HG03354 (cell line): ENCODE measurements at regions not wholly inside any gene's neighbourhood (a gene's known extent, or its start where the extent isn't known, plus 50 kb on each side); places are given as distances from the start of the nearest gene placed in this dataset.

Experiments
- ATAC-seq: cut with Tn5 transposase; IDR thresholded peaks from one replicate; pipeline ENCODE4 v1.9.1; 2021; ENCODE audit warnings: mild to moderate bottlenecking; ENCODE audit not compliant: unreplicated experiment, poor library complexity, severe bottlenecking

DNA sequence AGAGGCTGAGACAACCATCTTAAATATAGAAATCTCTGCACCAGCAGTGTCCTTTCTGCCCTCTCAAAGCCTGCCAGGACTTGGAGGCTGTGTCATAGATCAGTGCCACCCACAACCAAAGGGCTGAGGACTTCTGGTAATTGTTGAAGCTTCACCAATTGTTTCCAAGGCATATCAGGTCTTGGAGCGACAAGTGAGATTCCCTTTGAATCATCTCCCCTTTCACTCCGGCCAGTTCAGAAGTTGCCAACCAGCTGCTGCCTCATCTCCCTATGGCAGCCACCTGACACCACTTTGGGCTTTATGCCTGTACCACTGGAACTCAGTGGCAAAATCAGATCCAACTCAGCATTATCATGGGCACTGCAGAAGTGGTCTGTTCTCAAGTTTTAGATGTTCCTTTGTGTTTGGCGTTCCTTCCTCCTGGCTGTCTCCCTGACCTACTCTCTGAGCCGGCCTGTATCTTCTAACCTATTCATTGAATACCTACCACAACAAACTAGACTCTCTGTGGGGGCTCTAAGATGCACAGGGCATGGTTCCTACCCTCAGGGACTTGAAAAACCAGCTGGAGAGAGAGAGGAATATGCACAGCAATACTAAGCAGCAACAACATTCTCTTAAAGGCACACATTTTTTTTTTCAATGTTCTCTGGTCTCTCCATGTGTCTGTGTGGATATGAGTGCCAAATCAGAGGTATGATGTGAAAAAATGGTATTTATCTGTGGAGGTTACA is 90.8 kb upstream of the PFN2 start:
- ATAC-seq: no peak

DNA sequence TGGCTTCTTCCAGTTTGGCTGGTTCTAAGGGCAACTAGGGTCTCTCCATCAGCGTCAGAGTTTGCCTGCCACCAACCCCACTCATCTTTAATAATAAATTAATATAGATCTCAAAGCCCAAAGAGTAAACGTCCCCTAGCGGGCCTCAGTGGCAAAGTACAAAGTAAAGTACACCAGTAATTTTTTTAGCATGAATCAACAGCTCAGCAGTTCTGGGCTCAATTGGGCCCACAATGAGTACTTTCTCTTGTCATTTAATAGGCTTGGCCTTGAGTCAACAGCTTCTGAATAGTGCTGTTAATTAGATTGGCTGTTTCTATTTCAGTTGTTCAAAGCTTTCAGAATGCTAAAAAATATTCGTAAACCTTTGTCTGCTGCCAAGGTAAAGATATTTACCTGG is 89.0 kb upstream of the PFN2 start:
- no peak for ATAC-seq

DNA sequence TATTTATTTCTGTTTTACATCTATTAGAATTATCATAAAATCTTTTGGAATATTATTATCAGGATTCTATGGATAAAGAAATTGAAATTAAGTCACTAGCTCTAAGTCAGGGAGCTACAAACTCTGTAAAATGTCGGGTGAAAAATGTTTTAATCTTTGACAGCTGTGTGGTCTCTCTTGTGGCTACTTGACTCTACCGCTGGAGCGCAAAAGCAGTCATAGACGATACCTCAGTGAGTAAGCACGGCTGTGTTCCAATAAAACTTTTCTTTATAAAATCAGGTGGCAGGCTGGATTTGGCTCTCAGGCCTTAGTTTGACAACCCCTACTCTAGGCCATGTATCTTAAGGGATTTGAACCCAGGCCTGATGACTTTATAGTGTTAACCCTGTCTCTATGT is 88.5 kb upstream of the PFN2 start:
- ATAC-seq: no peak

DNA sequence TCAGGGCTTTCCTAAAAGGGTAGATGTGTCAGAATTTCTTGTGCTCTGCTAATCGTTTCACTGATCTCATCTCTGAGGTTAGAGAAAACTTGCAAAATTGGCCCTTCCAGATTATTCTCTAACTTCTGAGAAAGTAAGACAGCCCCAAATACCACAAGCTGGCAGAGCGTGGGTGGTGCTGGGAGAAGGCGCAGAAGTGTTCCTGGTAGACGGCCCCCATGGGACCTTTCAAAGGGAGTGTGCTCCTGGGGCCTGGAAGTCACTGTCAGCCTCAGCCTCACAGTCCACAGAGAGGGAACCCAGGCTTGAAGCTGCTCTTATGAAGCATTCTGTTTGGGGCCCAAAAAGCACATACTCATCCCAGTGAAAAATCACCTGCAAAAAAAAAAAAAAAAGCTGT is 86.5 kb upstream of the PFN2 start:
- no peak for ATAC-seq

DNA sequence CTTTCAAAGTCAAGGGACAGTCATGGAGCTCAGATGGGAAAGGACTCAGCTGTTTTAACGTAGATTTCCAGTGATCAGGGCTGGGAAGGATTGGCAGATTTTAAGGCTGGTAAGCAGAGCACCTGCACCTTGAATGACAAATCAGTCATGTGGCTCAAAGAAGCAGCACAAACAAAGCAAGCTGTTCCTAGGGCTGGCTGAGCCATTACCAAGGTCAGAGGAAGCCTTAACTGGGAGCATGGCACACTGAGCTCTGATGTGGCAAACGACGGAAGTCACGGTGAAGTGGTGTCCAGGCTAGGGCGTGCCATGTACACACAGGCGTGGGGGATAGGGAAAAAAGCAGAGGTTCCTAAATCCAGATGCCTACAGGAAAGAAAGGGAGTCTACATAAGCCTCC is 84.6 kb upstream of the PFN2 start:
- ATAC-seq: no peak

DNA sequence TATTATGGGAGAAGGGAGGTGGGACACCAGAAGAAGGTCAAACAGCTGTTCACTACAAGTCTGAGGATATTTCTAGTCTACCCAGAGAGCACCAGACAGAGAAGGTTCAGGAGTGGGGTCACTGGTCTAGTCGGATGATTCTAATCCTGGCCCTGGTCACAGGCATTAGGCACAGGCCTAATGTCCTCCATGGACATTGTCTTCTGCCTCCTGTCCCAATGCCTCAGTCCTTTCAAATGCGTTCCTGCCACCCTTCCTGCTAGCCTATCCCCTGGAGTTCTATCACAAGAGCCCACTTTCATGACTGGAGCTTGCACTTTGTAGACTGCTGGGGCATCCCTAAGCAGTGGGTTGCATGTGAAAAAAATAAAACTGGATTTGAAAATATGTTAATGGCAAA is 83.9 kb upstream of the PFN2 start:
- ATAC-seq: no peak

DNA sequence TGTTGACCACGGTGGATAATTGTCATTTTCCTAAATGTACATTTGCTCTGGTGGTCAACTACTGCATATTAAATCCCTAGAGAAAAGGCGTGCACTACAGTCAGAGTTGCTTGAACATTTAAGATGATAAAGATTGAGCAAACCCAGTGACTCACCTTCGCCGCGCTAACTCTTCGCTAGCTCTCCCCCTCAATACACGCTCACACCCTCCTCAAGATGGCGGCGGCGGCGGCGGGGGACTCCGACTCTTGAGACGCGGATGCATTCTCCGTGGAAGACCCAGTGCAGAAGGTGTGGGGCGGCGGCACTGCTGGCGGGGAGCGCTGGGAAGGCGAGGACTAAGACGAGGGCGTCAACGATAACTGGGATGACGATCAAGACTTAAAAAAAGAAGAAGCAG is 79.8 kb upstream of the PFN2 start:
- no peak for ATAC-seq

DNA sequence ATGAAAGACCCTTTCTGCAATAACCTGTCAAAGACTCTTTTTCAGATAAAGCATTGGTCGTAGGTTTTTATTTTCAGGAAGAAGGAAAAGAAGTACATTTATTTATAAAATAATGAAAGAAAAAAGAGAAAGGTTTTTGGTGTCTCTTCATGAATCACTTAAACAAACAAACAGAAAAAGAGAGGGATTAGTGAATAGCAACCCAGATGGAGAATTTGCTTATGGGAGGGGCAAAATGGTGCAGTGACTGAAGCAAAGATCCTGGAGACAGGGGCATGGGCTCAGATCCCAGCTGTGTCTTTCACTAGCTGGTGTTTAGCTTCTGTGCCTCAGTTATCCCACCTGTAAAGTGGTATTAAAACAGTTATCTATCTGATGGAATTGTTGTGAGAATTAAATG is 78.6 kb upstream of the PFN2 start:
- ATAC-seq: no peak

DNA sequence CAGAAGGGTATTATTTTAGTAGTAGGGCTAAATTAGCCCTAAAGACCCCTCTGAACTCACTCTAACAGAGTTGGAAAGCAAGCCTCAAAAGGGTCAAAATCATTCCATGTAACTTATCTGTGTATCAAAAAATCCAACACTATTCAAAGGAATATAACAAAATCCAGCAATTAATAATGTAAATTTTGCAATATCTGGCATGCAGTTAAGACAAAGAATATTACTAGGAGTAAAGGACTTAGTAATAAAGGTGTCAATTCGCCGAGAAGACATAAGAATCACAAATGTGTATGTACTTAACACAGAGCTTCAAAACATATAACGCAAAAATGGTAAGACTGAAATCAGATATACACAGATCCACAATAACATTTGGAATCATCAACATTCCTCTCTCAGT is 71.2 kb upstream of the PFN2 start:
- ATAC-seq: no peak

DNA sequence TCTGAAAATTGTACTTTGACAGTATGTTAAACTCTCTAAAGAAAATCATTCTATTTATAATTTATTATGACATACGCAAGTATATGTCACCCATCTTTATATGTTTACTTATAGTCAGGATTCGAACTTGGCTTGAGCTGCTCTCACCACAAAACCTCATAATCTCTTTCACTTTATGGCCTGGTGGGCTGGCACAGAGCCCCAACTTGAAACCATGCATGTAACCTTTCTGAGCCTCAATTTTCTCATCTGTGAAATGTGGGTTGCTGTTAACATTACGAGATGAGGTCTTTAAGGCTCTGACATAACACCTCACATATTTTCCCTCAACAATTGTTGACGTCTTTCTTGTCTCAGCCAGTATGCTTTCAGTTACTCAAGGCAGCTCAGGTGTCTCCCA is 69.4 kb upstream of the PFN2 start:
- no peak for ATAC-seq

DNA sequence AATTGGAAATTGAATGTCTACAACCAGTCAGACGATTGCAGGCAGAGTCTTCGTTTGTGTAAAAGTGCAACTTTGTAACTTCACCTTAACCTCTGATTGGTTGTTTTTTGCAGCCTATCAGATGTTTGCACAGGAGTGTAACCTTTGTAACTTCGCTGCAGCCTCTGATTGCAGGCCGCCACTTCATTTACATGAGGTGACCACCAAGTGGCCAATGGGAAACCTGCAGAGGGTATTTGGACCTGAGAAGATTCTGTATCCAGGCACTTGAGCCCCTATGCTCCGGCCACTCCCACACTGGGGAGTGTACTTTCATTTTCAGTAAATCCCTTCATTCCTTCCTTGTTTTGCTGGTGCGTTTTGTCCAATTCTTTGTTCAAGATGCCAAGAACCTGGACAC is 68.1 kb upstream of the PFN2 start:
- ATAC-seq: no peak

DNA sequence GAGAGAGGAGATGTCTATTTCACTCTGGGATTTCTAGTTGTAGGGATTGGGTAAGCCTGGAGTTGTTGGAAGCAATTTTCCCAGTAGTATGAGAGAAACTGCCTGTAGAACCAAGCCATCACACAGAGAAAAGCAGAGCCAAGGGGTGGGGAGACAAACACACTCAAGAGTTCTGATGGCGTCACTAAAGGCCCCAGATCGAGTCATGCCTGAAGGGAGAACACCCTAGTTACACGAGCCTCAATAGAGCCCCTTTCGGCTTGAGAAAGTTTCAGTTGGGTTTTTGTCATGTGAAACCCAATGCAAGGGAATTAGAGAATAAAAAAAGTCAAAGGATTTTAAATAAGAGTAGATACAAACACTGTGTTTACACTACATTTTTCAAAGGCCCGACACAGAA is 66.1 kb upstream of the PFN2 start:
- ATAC-seq: no peak

DNA sequence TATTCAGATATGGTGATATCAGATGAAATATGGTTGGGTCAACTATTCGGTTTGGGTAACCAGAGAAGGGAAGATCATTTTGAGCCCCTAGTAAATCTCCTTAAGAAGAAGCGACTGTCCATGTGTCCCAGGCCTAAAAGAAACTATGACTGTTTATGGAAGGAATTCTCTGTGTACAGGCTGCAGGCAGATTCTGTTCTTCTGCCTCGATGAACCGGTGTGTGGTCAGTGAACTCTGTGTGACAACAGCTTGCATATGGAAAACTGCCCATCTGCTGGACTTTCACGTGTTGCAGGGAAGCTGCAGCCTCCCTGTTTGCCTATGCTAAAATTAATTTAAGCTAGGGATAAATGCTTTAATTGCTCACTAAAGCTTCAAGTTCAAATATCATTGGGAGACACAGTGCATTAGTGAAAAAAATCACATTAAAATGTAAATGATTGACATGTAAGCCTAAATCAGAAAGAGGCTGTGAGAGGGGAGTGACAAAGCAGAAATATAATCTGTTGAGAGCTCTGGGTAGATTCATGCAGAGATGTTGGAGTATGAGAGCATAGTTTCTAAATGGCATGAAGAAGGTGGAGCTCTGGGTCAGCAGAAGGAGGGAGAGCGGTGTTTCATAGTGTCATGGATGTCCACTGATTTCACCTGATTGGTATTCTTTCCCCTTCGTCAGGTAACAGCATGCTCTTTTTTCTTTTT is 65.4 kb upstream of the PFN2 start:
- ATAC-seq: no peak

DNA sequence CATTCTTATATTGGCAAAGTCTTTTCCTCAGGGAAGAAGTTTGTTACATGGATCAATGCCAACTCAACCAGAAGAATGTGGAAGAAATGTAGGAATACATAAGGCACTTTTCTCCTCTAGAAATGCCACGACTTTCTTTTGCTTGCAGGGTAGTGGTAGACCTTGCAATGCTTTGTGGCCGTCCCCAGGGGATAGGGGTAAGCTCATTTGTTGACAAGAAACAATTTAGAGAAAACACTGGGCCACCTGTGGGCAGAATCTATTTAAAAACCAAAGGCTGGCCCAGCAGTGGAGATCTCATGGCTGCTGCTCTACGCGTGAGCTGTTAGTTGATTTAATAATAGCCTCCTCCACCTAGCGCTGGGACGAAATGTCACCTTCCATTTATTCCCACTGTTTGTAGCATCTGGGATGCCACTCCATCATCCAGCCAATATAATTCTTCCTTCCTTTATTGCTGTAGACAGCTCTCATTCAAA is 64.6 kb upstream of the PFN2 start:
- ATAC-seq: no peak

DNA sequence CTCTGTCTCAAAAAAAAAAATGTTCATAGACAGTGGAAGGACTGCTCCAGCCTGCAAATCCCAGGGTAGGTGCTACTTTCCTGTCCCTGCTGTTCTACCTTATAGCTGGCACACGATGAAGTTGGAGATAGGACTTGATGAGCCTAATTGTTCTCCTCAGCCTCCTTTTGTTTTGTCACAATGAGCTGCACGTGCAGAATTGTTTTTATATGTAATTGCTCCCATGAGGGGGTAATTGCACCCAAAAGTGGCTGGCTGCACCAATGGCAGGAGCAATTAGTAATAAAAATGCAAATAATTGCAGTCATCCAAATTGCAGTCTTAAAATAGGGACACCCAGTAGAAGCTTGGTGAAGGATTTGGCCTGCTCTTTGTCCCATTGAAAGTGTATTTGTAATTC is 63.0 kb upstream of the PFN2 start:
- ATAC-seq: no peak

DNA sequence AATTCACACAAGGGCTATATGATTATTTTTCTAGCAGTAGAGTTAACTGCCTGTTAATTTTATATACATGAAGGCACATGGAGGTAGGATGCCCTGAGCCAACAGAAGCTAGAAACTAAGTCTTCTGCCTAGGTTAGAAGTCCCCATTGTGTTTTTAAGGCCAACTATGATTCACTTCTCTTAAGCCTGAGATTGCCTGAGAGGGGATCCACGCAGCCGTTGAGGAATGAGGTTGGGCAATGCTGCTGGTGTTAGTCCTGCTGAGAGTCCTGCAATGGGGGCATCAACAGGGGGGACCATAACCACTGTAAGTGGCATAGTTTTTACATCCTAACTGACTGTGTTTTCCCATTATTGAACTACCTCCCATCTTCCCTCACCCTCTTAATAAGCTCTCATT is 60.1 kb upstream of the PFN2 start:
- no peak for ATAC-seq

DNA sequence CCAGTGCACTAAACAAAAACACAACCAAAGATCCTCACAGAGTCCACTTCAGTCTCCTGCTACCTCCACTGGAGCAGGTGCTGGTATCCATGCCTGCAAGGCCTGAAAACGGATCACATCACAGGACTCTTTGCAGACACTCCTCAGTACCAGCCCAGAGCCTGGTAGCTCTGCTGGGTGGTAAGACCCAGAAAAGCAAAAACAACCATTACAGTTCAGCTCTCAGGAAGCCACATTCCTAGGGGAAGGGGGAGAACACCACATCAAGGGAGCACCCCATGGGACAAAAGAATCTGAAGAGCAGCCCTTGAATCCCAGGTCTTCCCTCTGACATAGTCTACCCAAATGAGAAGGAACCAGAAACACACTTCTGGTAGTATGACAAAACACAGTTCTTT is 52.5 kb upstream of the PFN2 start:
- ATAC-seq: no peak

DNA sequence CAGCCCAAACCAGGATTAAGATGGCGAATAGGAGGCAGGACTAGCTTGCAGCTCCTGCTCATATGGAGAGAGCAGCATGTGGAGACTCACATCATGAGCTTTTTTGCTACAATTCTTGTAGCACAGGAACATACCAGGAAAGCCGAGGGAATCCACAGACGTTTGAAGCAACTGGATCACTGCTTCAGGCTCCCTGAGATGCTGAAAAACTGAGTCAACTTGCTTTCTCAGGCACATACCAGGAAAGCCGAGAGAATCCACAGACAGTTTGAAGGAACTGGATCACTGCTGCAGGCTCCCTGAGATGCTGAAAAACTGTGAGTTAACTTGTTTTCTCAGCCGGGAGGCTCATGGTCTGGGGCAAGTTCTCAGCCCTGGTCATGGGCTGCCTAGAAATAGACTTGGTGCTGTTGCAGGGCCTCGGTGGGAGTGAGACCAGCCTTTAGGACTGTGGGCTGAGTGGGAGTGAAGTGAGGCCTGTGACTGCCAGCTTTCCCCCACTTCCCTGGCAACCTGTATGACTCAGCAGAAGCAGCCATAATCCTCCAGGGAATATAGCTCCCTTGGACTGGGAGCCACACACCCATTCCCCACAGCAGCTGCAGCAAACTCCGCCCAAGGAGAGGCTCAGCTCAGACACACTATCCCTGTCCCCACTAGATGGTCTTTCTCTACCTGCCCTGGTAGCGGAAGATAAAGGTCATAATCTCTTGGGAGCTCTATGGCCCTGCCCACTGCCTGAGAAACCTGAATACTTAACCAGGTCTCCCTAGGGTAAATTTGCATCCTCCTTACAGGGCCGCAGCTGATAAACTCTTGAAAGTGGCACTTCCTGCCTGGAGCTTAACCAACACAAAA is 51.9 kb upstream of the PFN2 start:
- peak; percentile 94 for ATAC-seq

DNA sequence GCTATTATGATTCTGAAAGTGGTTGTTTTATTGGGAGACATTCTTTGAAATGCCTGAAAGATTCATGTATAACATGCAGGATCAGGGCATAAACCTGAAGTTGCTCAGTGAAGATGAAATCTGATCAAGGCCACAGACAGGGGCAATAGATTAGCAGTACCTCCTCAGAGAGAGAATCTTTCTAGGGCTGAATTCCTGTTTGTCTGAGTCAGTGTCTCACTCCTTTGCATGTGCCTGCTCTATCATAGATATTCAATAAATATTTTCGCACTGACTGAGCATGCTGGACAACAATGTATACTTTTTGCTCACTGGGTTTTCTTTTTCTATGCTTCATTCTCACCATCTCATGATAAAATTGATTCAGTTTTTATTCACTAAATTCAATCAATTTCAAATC is 49.8 kb upstream of the PFN2 start:
- ATAC-seq: no peak
